ENCODE measurements at regions not wholly inside any gene's neighbourhood (a gene's known extent, or its start where the extent isn't known, plus 50 kb on each side); places are given as distances from the start of the nearest gene placed in this dataset.
"Not testable (repeated sequence)": the region's sequence is repeated elsewhere in the genome, so short reads cannot be mapped to it uniquely, and the experiment has no call there.

- DNase-seq (ENCODE audit: low read depth in 2 of 2), result no peak
These were observed 1413.5 kb upstream of the RAG2 start for GRCh38 chr11:38011496-38011895.

- DNase-seq (ENCODE audit: low read depth in 2 of 2), result no peak
These were observed 1411.9 kb upstream of the RAG2 start for GRCh38 chr11:38009932-38010331.

- DNase-seq (ENCODE audit: low read depth in 2 of 2), result no peak
These were observed 1408.4 kb upstream of the RAG2 start for GRCh38 chr11:38006466-38006865.

- no peak for DNase-seq (ENCODE audit: low read depth in 2 of 2)
These were observed 1407.6 kb upstream of the RAG2 start for GRCh38 chr11:38005597-38005996.

- no peak for DNase-seq (ENCODE audit: low read depth in 2 of 2)
These were observed 1401.1 kb upstream of the RAG2 start for GRCh38 chr11:37999171-37999570.

- no peak for DNase-seq (ENCODE audit: low read depth in 2 of 2)
These were observed 1397.8 kb upstream of the RAG2 start for GRCh38 chr11:37995886-37996285.

GRCh38 chr11:37988031-37988430 is 1390.0 kb upstream of the RAG2 start:
- no peak for DNase-seq (ENCODE audit: low read depth in 2 of 2)

- DNase-seq (ENCODE audit: low read depth in 2 of 2), result no peak
These were observed 1387.0 kb upstream of the RAG2 start for GRCh38 chr11:37984991-37985390.

- DNase-seq (ENCODE audit: low read depth in 2 of 2), result no peak
These were observed 1380.6 kb upstream of the RAG2 start for GRCh38 chr11:37978647-37979046.

GRCh38 chr11:37973941-37974340 is 1375.9 kb upstream of the RAG2 start:
- DNase-seq (ENCODE audit: low read depth in 2 of 2), result no peak

- no peak for DNase-seq (ENCODE audit: low read depth in 2 of 2)
These were observed 1374.7 kb upstream of the RAG2 start for GRCh38 chr11:37972691-37973090.

- DNase-seq (ENCODE audit: low read depth in 2 of 2), result not testable (repeated sequence)
These were observed 1371.3 kb upstream of the RAG2 start for GRCh38 chr11:37969336-37969735.

- no peak for DNase-seq (ENCODE audit: low read depth in 2 of 2)
These were observed 1370.1 kb upstream of the RAG2 start for GRCh38 chr11:37968148-37968547.

GRCh38 chr11:37967635-37968034 is 1369.6 kb upstream of the RAG2 start:
- no peak for DNase-seq (ENCODE audit: low read depth in 2 of 2)

- no peak for DNase-seq (ENCODE audit: low read depth in 2 of 2)
These were observed 1365.4 kb upstream of the RAG2 start for GRCh38 chr11:37963440-37963839.

- DNase-seq (ENCODE audit: low read depth in 2 of 2), result no peak
These were observed 1359.7 kb upstream of the RAG2 start for GRCh38 chr11:37957717-37958116.

- DNase-seq (ENCODE audit: low read depth in 2 of 2), result no peak
These were observed 1354.0 kb upstream of the RAG2 start for GRCh38 chr11:37951996-37952395.

- DNase-seq (ENCODE audit: low read depth in 2 of 2), result no peak
These were observed 1350.2 kb upstream of the RAG2 start for GRCh38 chr11:37948258-37948657.

GRCh38 chr11:37947821-37948220 is 1349.8 kb upstream of the RAG2 start:
- DNase-seq (ENCODE audit: low read depth in 2 of 2), result no peak

- DNase-seq (ENCODE audit: low read depth in 2 of 2), result no peak
These were observed 1348.2 kb upstream of the RAG2 start for GRCh38 chr11:37946155-37946766.

- DNase-seq (ENCODE audit: low read depth in 2 of 2), result no peak
These were observed 1344.0 kb upstream of the RAG2 start for GRCh38 chr11:37942081-37942480.

GRCh38 chr11:37929100-37929653 is 1331.1 kb upstream of the RAG2 start:
- no peak for DNase-seq (ENCODE audit: low read depth in 2 of 2)

GRCh38 chr11:37926772-37927171 is 1328.7 kb upstream of the RAG2 start:
- no peak for DNase-seq (ENCODE audit: low read depth in 2 of 2)

GRCh38 chr11:37916331-37916730 is 1318.3 kb upstream of the RAG2 start:
- DNase-seq (ENCODE audit: low read depth in 2 of 2), result no peak
